Mesenchymal stem cell (in vitro differentiated cells and primary cell): ENCODE measurements at regions not wholly inside any gene's neighbourhood (a gene's known extent, or its start where the extent isn't known, plus 50 kb on each side); places are given as distances from the start of the nearest gene placed in this dataset.
"Not testable (repeated sequence)": the region's sequence is repeated elsewhere in the genome, so short reads cannot be mapped to it uniquely, and the experiment has no call there.

Experiments
- DNase-seq: peaks from one replicate; pipeline ENCODE4 v3.0.0-alpha.2; 2013
- H2AFZ ChIP-seq: one replicate; pipeline ENCODE4 v1.6.1; 2013; ENCODE audit warnings: low read depth, mild to moderate bottlenecking, control low read depth, inconsistent platforms, low read length, moderate library complexity
- H2AK5ac ChIP-seq: 2 replicates; pipeline ENCODE4 v1.6.1; 2013; ENCODE audit warnings: low read length, moderate library complexity, mild to moderate bottlenecking, inconsistent platforms; ENCODE audit not compliant: severe bottlenecking
- H2BK120ac ChIP-seq: one replicate; pipeline ENCODE4 v1.6.1; 2013; ENCODE audit warnings: low read depth, mild to moderate bottlenecking, inconsistent platforms, low read length, moderate library complexity
- H2BK12ac ChIP-seq, 2 experiments: one replicate each; pipeline ENCODE4 v1.6.1; 2013; ENCODE audit warnings: inconsistent platforms in 2 of 2, low read length in 2 of 2, mild to moderate bottlenecking in 2 of 2, moderate library complexity in 2 of 2, control low read depth in 1 of 2
- H2BK15ac ChIP-seq: one replicate; pipeline ENCODE4 v1.6.1; 2013; ENCODE audit warnings: mild to moderate bottlenecking, low read depth, inconsistent platforms; ENCODE audit not compliant: poor library complexity, severe bottlenecking
- H2BK5ac ChIP-seq: 2 replicates; pipeline ENCODE4 v1.6.1; 2013; ENCODE audit warnings: low read depth, mild to moderate bottlenecking, low read length, control low read depth, inconsistent platforms; ENCODE audit not compliant: poor library complexity, severe bottlenecking
- H3K14ac ChIP-seq, 2 experiments: one replicate each; pipeline ENCODE4 v1.6.1; 2013; ENCODE audit warnings: inconsistent platforms in 2 of 2, low read length in 2 of 2, control low read depth in 1 of 2, mild to moderate bottlenecking in 1 of 2, moderate library complexity in 1 of 2
- H3K18ac ChIP-seq, 2 experiments: one replicate each; pipeline ENCODE4 v1.6.1; 2013; ENCODE audit warnings: inconsistent platforms in 2 of 2, low read length in 2 of 2, control low read depth in 1 of 2, low read depth in 1 of 2, mild to moderate bottlenecking in 1 of 2
- H3K23ac ChIP-seq, 2 experiments: one replicate each; pipeline ENCODE4 v1.6.1; 2013; ENCODE audit warnings: inconsistent platforms in 2 of 2, low read length in 2 of 2, mild to moderate bottlenecking in 2 of 2, moderate library complexity in 2 of 2, control low read depth in 1 of 2
- H3K27ac ChIP-seq: 2 replicates; pipeline ENCODE4 v1.5.1; 2013; ENCODE audit warnings: mild to moderate bottlenecking, moderate library complexity, low read length, control low read depth, inconsistent platforms; ENCODE audit not compliant: poor library complexity, severe bottlenecking
- H3K27me3 ChIP-seq, 2 experiments: 2 replicates each; pipeline versions ENCODE4 v1.6.1 to v1.7.0; 2013; ENCODE audit warnings: low read length in 2 of 2, mild to moderate bottlenecking in 2 of 2, moderate library complexity in 2 of 2, control low read depth in 1 of 2, inconsistent platforms in 1 of 2; ENCODE audit not compliant: control insufficient read depth in 1 of 2, insufficient read depth in 1 of 2
- H3K36me3 ChIP-seq, 2 experiments: 2 replicates each; pipeline versions ENCODE4 v1.6.1 to v1.7.0; 2013; ENCODE audit warnings: low read length in 2 of 2, control low read depth in 1 of 2, inconsistent platforms in 1 of 2, low read depth in 1 of 2, mild to moderate bottlenecking in 1 of 2; ENCODE audit not compliant: insufficient read depth in 2 of 2, control insufficient read depth in 1 of 2
- H3K4ac ChIP-seq, 2 experiments: one replicate each; pipeline ENCODE4 v1.6.1; 2013; ENCODE audit warnings: inconsistent platforms in 2 of 2, low read length in 2 of 2, mild to moderate bottlenecking in 2 of 2, moderate library complexity in 2 of 2, control low read depth in 1 of 2, low read depth in 1 of 2
- H3K4me1 ChIP-seq: 2 replicates; pipeline ENCODE4 v1.6.1; 2013; ENCODE audit warnings: low read depth, low read length, control low read depth; ENCODE audit not compliant: control insufficient read depth, insufficient read depth
- H3K4me2 ChIP-seq: 2 replicates; pipeline ENCODE4 v1.6.1; 2013; ENCODE audit warnings: low read length, mild to moderate bottlenecking, inconsistent platforms; ENCODE audit not compliant: poor library complexity, severe bottlenecking
- H3K4me3 ChIP-seq, 2 experiments: 2 replicates each; pipeline versions ENCODE4 v1.5.1 to v1.7.0; 2013; ENCODE audit warnings: low read length in 2 of 2, mild to moderate bottlenecking in 2 of 2, control low read depth in 1 of 2, low read depth in 1 of 2; ENCODE audit not compliant: insufficient read depth in 1 of 2
- H3K79me1 ChIP-seq: replicated peaks from 2 replicates; pipeline ENCODE4 v1.6.1; 2013; ENCODE audit warnings: mild to moderate bottlenecking, control low read depth, low read length, inconsistent platforms; ENCODE audit not compliant: poor library complexity, severe bottlenecking
- H3K9ac ChIP-seq: 2 replicates; pipeline ENCODE4 v1.7.0; 2013; ENCODE audit warnings: mild to moderate bottlenecking, low read length, moderate library complexity
- H3K9me3 ChIP-seq: 2 replicates; pipeline ENCODE4 v1.7.0; 2013; ENCODE audit warnings: mild to moderate bottlenecking, low read length; ENCODE audit not compliant: control insufficient read depth
- H4K8ac ChIP-seq: one replicate; pipeline ENCODE4 v1.6.1; 2013; ENCODE audit warnings: inconsistent platforms, mild to moderate bottlenecking, low read length, moderate library complexity
- H4K91ac ChIP-seq: one replicate; pipeline ENCODE4 v1.6.1; 2013; ENCODE audit warnings: mild to moderate bottlenecking, low read length, inconsistent platforms
- WGBS: methylation state at CpG from one replicate; pipeline ENCODE4 v1.1.7; 2013; ENCODE audit warnings: mixed read lengths; 5-methylcytosine and 5-hydroxymethylcytosine counted together

- WGBS: 100% methylated on average over 1 of the region's 3 CpGs
- not testable (repeated sequence) for H2BK120ac ChIP-seq, H3K14ac ChIP-seq
Measured at GRCh38 chr15:70574325-70574724, 189.0 kb downstream of the UACA start.

GRCh38 chr15:70573121-70573850 lies 190.1 kb downstream of the UACA start:
- H2AK5ac ChIP-seq: no peak overlapping the region

More at GRCh38 chr15:70574325-70574724, 189.0 kb downstream of the UACA start:
- H3K27me3 ChIP-seq: peaks cover 41 to 92% of the 10 kb centered on the region in 2 experiments
- not testable (repeated sequence) for H2AK5ac ChIP-seq, H3K4me2 ChIP-seq, H2BK15ac ChIP-seq, H3K23ac ChIP-seq, H3K18ac ChIP-seq, H3K4ac ChIP-seq, H4K91ac ChIP-seq, H2BK5ac ChIP-seq, H4K8ac ChIP-seq, DNase-seq, H3K9ac ChIP-seq, H3K9me3 ChIP-seq, H3K4me1 ChIP-seq, H3K4me3 ChIP-seq, H2AFZ ChIP-seq, H3K79me1 ChIP-seq, H3K36me3 ChIP-seq, H3K27ac ChIP-seq, H2BK12ac ChIP-seq

GRCh38 chr15:70569714-70570231 lies 193.6 kb downstream of the UACA start:
- H4K91ac ChIP-seq: no peak overlapping the region
- no peak overlapping the region for H2BK12ac ChIP-seq
- no peak overlapping the region for H3K4ac ChIP-seq
- no peak overlapping the region for H3K23ac ChIP-seq
- H4K8ac ChIP-seq: no peak overlapping the region
- peaks cover 3% of the 10 kb centered on the region for H3K4me1 ChIP-seq
- H2AFZ ChIP-seq: no peak overlapping the region
- H3K9me3 ChIP-seq: peaks cover 4% of the 10 kb centered on the region
- H3K9ac ChIP-seq: no peak overlapping the region
- H3K4me2 ChIP-seq: no peak overlapping the region
- H3K27ac ChIP-seq: no peak overlapping the region
- 66% methylated on average over 3 of the region's 6 CpGs for WGBS
- H3K14ac ChIP-seq: no peak overlapping the region
- no peak overlapping the region for H2BK15ac ChIP-seq
- peak; percentile 16 for DNase-seq
- no peak overlapping the region for H3K4me3 ChIP-seq
- H3K27me3 ChIP-seq: peaks cover 15 to 78% of the 10 kb centered on the region in 2 experiments
- H3K79me1 ChIP-seq: no peaks in the 10 kb centered on the region
- no peak overlapping the region for H2AK5ac ChIP-seq
- H3K18ac ChIP-seq: no peak overlapping the region
- H2BK5ac ChIP-seq: no peak overlapping the region
- no peak overlapping the region for H2BK120ac ChIP-seq
- no peaks in the 10 kb centered on the region for H3K36me3 ChIP-seq

More at GRCh38 chr15:70573121-70573850, 190.1 kb downstream of the UACA start:
- H3K36me3 ChIP-seq: no peaks in the 10 kb centered on the region
- no peak overlapping the region for H3K4ac ChIP-seq
- H3K27ac ChIP-seq: no peak overlapping the region
- no peak overlapping the region for H3K23ac ChIP-seq
- H3K79me1 ChIP-seq: no peaks in the 10 kb centered on the region
- H3K4me1 ChIP-seq: no peaks in the 10 kb centered on the region
- no peak overlapping the region for H2BK5ac ChIP-seq
- no peak overlapping the region for H3K4me3 ChIP-seq
- no peak overlapping the region for H4K8ac ChIP-seq
- no peak overlapping the region for H3K4me2 ChIP-seq
- peaks cover 5% of the 10 kb centered on the region for H3K9me3 ChIP-seq
- no peak overlapping the region for H3K9ac ChIP-seq
- H3K18ac ChIP-seq: no peak overlapping the region
- no peak overlapping the region for H2BK12ac ChIP-seq
- 95% methylated on average over 12 of the region's 12 CpGs for WGBS
- H3K27me3 ChIP-seq: peaks cover 36 to 92% of the 10 kb centered on the region in 2 experiments
- H4K91ac ChIP-seq: no peak overlapping the region
- no peak overlapping the region for H2AFZ ChIP-seq
- no peak for DNase-seq
- no peak overlapping the region for H3K14ac ChIP-seq
- H2BK15ac ChIP-seq: no peak overlapping the region
- H2BK120ac ChIP-seq: no peak overlapping the region

- Histone ChIP-seq H2BK5ac (no peak overlapping the region), H4K8ac (no peak overlapping the region), H3K79me1 (no peaks in the 10 kb centered on the region), H2AFZ (no peak overlapping the region), H3K27ac (no peak overlapping the region), H3K23ac (no peak overlapping the region), H3K18ac (no peak overlapping the region), H3K36me3 (no peaks in the 10 kb centered on the region), H3K27me3 (peaks cover 12 to 76% of the 10 kb centered on the region in 2 experiments), H2BK15ac (no peak overlapping the region), H3K4me3 (no peak overlapping the region), H3K4me2 (no peak overlapping the region), H3K4me1 (peaks cover 3% of the 10 kb centered on the region), H4K91ac (no peak overlapping the region), H3K9ac (no peak overlapping the region), H2BK120ac (no peak overlapping the region), H3K9me3 (no peaks in the 10 kb centered on the region), H3K4ac (no peak overlapping the region), H2AK5ac (no peak overlapping the region), H3K14ac (no peak overlapping the region), H2BK12ac (no peak overlapping the region)
- WGBS: 76% methylated on average over 4 of the region's 4 CpGs
- DNase-seq: peak; percentile 62
Measured at GRCh38 chr15:70569091-70569713, 194.2 kb downstream of the UACA start.
